Astrocyte of the hippocampus (primary cell): ENCODE measurements at regions not wholly inside any gene's neighbourhood (a gene's known extent, or its start where the extent isn't known, plus 50 kb on each side); places are given as distances from the start of the nearest gene placed in this dataset.

ENCODE experiments used
- DNase-seq: peaks from one replicate; pipeline ENCODE4 v3.0.0; 2011; ENCODE audit warnings: low read depth, low spot score

DNA sequence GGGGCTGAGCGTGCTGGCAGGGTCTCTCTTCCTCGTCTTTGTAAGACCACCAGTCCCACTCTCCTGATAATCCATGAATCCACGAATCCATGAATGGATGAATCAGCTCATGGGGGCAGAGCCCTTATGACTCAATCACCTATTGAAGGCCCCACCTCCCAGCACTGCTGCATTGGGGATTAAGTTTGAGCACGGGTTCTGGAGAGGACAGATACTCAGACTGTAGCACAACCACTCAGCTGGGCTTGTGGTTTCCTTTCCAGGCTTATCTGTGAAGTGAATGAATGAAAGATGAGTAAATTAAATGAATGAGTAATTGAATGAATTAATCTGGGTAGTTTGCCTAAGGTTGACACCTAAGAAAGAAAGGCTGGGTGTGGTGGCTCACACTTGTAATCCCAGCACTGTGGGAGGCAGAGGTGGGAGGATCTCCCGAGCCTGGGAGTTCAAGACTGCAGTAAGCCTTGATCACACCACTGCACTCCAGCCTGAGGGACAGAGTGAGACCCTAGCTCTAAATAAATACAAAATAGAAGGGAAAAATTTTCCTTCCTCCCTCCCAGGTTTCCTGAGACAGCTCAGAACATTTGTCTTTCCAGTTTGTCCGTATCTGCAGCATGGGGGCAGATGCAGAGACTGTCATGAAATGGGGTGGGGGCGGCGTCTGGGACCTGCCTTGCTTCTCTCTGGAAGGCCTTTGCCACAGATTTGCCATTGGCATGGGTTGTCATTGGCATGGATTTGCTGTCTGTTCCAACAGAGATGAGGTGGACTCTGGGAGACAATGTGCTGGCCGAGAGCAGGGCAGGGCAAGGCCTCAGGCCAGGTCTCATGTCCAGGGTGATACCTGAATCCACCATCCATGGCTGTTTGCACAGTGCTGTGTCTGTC is 187.7 kb upstream of the C1orf174 start:
- no peak for DNase-seq

DNA sequence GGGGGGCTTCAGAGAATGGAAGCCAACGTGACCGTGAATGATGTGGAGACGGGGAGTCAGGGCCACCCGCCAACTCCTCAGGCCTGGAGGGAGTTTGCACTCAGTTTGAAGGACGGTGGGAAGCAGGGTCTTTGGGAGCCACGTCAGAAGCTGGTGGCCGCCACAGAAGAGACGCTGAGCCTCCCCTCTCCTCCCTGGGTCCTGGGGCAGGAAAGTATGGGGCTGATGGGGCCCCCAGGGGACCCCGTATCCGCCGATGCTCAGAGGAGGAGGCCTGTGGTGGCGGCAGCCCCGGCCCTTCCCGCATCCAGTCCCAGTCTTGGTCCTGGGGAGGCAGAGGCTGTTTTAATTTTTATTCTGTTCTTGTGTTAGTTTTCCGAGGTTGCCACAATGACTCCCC is 188.6 kb upstream of the C1orf174 start:
- DNase-seq, result no peak

DNA sequence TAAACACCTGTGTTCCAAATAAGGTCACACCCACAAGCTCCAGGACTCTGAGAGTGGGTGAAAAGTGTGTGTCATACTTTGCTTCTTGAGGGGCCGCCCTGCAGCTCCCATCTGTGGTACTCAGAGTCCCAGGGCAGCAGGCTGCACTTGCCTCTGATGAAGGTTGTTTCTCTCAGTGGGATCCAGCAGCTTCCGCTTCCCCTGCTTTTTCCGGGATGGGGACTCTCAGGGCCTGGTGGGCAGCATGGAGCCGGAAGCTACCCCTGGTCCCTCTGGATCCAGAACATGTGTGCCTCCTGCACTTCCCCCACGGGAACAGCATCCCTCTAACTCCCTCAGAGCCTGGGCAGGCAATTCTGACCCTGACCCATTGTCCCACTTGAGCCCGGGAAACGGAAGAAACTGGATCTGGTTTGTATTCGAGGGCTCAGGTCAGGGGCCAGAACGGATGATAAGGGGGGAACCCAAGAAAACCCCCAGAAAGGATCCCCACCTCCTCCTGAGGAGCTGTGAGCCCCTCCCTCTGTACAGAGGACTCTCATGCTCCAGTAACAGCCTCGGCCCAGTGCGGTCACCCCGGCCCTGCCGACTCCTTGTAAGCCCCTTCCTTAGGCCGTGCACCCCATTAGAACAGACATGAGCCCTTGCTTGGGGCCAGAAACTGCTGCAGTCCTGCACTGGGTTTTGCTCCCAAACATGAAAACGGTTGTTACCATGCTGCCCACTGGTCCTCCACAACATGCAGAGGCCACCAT is 189.5 kb upstream of the C1orf174 start:
- no peak for DNase-seq

DNA sequence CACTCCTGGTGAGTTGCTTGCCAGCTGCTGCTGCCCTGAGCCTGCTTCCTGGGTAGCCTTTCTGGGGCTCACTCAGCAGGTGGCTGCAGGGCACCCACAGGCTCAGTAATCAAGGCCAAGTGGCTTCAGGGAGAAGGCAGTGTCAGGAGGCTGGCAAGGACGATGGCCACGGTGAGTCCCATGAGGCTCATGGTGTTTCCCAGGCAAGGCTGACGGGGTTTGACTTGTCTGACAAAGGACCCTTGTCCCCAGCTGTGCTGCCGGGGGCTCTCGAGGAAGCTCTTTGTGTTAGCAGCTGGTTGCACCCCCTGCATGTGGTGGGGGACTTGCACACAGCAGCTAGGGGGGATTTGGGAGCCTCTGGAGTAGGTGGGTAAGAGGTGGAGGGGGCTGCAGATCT is 190.5 kb upstream of the C1orf174 start:
- DNase-seq, result no peak

DNA sequence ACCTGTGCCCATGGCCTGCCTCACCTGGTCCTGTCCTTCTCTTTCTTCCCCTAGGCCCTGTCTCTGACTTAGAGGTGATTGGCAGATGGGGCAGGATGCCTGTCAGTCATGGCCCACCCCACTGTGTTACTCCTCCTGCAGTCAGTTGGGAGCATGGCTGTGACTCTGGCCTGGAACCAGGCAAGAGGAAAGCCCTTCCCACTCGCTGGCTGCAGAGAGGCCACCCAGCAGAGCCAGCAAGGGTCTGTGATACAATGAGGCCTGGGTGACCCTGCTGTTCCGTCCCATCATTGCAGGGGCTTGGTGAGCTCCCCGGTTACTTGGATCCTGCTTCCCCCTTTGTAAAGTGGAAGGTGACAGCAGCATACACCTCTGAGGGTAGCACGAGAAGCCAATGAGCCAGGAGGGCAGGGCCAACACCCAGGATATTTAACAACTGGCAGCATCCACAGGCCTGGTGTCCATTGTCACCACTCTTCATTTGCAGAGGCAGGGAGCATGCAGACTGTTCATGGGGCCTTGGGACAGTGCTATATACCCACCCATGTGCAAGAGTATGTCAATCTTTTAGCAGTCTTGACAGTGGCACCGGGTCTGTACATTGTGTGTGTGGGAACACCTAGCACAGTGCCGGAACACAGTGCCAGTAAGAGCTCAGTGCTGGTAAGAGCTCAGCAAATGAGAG is 191.0 kb upstream of the C1orf174 start:
- no peak for DNase-seq

DNA sequence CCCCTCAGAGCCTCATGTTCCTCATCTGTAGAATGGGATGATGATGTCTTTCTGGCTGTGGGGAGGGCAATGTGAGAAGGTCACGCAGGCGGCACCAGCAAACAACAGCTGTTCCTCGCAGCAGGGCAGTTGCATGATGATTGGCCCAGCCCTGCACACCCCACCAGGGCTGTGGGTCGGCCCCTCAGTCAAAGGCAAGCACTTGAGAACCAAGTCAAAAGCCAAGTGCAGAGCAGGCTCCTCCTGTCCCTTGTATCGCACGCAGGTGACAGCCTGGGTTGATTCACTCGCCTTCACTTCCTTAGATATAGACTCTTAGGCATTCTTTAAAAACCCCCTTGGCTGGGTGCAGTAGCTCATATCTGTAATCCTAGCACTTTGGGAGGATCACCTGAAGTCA is 191.9 kb upstream of the C1orf174 start:
- DNase-seq, result no peak

DNA sequence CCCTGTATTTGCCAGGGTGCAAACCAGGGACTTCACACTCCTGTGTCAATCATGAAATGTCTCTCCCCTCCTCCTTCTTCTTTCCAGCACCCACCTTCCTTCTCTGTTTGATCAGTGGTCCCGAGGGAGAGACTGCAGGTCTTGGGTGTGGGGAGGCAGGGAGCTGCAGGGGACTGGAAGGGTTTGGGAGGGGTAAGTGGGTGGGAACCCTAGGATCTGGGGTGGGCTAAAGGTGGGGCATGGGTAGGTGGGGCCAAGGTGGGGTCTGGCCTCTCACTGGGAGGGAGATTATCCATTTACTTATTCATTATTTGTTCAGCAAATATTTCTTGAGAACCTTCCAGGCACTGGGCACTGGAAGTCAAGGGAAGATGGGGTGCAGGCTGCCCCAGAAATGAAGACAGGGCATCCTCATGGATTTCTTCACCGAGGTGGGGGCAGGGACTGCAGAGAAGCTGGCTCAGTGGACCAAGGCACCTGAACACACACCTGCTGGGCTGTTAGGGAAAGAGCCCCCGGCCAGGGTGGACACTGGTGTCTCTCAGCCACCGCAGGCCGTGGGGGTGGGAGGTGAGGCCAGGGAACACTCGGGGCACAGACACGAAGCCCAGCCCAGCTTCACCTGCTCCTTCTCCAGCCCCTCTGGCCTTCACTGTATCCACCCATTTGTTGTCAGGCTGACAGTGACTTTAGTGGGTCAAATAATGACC is 193.9 kb upstream of the C1orf174 start:
- no peak for DNase-seq

DNA sequence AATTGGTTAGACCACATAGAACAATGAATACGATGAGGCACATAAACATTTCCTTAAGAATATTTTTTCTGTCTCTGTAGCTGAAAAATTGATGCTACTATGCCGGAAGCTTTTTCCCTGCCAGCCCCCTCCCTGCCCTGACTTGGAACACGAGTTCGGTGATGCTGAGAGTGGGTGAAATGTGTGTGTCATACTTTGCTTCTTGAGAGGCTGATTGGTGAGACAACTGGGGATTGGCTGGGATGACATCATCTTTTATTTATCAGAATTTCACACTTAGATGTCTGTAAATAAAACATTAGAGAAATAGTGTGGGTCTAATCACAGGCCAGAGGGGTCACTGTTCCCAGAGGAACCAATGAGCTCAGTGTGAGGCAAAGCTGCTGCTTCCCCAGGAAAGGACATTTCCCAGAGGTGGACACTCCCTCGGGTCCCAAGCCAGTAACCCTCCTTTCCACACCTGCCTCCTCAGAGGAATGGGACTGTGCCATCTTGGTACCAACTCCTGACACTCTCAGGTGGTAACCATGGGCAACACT is 195.4 kb upstream of the C1orf174 start:
- no peak for DNase-seq

DNA sequence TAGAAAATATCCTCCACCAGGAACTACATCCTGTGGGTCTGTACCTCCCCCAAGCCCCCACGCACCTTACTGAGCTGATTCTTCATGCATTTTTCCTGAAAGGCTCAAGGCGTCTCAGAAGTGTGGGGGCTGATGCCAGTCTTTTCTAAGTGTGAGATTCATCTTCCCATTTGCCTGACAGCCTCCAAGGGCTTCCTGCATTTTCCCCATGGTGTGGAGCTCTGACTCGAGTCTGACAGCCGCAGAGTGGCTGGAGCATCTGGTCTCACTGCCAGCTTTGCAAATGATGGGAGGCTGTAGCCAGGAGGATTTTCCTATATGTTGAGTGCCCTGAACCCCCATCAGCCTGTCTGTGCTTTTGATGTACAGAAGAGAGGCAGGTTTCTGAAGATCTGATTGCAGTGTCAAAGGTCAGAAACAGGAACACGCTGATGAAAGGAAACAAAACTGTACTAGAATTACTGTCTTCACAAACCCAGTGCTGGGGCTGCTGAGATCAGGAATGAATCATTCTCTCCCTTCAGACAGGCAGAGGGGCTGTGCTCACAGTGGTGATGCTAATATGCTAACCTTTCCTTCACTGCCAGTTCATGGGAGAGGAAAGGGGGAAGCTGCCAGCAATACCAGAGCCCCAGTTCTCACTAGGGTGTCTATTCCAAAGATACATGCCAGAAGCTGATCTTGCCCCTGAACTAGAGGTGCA is 201.5 kb upstream of the C1orf174 start:
- DNase-seq, result no peak

DNA sequence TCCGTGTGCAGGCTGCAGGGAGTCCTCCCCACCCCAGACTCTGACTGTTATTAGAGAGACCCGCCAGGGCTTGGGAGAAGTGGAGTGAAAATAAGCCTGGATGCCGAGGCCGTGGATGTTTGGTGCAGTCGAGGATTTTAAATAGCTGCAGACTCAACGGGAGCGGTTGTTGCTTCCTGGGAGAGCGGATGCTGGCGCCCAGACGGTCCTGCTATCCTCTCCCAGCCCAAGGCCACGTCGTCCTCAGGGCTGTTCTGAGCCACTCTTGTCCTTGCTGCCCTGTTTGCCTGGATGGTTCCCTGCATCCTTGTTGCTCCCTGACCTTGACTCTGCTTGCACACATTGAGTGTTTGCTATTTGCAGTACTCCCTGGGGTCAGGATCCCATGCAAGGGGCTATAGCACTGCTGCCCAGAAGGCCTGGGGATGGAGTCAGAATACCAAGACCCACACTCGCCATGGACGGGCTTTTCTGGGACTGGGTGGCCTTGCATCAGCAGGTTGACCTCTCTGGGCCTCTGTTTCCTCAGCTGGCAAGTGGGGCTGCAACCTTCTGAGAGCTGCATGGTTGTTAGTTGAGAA is 205.3 kb upstream of the C1orf174 start:
- DNase-seq, result no peak

DNA sequence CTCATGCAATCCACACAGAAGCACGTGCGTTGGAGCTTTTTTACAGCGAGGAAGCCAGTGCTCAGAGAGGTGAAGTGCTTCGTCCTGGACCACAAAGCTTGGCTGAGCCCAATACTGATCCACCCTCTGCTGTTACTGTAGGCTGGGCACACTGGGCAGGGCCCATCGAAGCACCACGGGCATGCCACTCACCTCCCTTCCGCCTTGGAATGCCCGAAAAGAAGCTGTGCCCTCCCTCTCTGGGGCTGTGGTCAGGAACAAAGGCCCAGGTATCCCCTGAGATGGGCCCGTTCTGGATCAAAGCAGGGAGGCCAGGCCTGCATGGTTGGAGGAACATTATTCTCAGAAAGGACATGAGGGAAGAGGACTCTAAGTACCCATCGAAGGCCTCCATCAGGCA is 206.7 kb upstream of the C1orf174 start:
- DNase-seq, result no peak

DNA sequence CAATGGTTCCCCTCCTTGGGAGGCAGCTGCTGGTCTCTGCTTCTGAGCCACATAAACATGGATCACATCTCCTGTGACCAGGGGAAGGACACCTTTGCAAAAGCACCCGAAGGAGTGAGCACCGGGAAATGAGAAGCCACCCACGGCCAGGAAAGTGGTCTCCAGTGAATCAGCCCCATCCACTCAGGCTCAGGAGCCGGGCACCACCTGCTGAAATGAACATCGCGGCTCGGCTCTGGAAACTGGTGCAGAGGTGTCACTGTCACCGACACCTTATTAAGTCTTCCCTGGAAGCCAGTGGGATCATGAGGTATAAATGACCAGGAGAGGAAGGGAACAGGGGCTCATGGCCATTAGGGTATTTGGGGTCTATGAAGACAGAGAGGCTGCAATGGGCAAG is 207.2 kb upstream of the C1orf174 start:
- no peak for DNase-seq

DNA sequence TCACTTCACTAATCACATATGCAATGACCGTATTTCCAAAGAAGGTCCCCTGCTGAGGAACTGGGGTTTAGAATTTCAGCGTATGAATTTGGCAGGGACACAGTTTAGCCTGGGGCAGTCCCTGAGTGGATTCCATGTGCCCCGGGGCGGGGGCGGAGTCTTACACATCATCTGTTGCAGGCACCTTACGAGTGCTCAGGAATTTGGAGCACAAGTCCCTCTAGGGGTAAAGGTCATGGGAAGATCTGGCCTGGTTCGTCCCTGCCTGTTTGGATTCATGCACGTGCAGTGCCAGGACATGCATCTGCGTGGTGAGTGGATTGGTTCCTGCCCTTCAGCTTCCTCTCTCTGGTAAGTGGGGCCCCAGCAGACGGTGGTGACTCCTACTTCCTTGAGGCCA is 208.3 kb upstream of the C1orf174 start:
- no peak for DNase-seq

DNA sequence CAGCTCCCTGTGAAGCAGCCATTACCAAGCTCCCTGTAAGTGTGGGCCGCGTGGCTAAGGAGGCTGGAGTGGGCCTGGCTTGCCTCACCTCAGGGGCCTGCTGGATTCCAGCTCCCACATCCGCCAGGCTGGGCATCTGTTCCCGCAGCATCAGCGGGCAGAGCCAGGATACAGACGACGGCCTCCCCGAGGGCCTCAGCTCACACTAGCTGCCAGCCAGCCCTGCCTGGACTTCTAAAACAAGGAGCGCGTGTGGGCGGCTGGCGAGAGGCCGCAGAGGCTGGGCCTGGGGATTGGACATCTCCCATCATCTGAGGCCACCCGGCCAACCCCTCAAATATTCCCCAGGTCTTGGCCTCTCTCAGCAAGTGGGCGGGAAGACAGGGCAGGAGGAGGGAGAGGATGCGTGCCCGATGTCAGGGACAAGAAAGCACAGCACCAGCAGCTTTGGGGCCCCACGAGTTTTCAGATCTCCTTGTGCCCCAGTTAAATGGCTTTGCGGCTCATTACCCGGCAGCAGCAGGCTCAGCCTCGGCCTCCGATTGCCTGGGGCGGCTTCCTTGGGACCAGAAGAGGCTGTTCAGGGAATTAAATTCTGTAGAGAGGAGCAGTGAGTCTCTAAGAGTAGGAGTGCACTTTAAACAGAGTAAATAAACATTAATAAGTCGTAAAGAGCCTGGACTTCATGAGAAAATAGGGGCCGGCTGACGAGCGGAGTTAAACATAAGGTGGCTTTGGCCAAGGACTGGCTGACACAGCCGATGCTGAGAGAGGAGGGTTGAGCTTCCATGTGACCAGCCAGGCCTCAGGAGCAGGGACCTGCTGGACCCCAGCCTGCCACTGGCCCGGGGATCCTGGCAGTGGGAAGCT is 208.9 kb upstream of the C1orf174 start:
- DNase-seq, result no peak

DNA sequence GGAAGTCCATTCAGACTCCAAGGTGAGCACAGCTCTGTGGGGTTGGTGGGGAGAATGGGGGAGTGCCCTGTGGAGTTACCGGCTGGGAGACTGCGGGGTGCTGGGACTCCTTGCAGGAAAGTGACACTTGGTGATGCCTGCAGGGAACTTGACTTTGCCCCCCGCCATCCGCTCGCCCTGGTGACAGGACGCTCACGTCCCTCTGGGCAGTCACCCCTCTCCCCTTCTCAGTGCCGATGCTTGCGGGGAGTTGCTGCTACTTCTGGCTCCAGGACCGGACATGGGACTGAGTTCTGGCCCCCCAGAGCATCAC is 209.5 kb upstream of the C1orf174 start:
- no peak for DNase-seq

DNA sequence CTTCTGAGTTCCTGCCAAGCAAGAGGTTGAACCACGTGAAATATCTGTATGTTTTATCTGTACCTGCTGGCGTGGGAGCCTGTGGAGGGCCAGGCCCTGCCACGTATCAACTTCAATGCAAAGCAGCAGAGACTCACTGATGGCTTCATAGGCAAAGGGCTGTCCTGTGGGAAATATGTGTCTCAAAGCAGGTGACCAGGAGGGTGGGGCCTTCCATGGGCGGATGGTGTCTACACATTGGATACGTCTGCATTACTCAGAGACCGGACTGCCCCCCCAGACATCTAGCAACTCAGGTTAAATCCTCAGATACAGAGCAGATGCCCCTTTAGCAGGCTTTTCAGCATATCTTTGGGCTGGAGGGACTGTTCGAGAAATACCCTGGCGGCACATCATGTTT is 210.8 kb upstream of the C1orf174 start:
- no peak for DNase-seq

DNA sequence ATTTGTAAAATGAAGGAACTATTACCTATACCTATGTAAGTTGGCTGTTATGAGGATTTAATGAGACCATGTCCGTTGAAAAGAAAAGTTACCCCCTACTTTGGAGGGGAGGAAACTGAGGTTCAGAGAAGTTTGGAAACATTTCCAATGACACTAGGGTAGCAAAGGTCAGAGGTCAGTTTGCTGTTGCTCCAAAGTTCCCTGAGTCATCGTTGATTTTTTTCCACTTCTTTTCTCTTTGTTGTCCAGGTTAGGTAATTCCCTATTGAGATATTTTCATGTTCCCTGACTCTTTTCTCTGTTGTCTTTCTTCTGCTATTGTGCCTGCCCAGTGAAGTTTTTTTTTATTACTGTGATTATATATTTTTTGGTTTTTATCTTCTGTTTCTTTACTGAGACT is 213.8 kb upstream of the C1orf174 start:
- no peak for DNase-seq

DNA sequence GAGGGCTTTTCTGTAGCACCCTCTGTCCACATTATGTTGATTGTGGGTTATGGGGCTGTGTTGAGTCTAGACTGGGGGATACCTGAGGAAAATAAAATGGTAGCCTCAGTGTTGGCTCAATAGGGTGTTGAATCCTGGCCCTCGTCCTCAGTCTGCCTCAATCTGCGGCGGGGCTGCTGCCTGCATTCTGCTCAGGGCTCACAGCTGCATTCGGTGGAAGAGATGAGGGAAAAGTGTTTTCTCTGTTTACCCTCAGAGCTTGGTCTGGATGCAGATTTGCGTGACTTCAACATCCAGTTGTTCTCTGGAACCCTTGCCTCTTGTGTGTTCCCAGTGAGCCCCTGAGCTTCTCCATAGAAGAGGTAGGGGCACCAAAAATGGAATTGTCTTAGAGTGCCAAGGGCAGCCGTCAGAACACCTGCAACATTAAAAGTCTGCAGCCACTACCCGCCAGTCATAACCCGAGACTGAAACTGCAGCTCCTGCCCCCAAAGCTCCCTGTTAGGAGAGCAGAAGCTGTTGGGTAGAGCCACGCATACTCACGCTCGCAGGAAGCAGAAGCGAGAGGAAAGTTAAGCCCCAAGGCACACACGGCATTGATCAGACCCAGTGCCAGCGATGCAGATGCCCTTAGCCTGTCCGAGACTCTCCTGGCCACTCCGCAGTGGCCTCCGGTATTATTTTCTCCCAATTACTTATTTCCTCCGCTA is 215.3 kb upstream of the C1orf174 start:
- no peak for DNase-seq

DNA sequence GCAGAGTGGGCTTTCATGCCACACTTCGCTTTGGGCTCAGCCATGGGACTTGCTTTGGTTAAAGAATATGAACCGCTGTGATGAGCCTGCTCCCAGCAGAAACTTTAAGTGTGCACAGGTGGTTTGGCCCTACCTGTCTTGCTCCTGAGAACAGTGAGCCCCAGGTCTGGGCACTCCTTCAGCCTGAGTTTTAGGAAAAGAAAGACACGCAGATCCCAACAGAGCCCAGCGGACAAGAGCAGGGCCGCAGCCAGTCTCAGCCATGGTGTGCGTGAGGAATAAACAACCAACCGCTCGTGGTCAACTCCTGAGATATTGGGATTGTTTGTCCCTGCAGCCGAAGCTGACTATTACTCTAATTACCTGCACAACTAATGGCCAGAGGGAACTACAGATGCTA is 217.1 kb upstream of the C1orf174 start:
- no peak for DNase-seq
